Non-pigmented ciliary epithelial cell (primary cell): ENCODE measurements at regions not wholly inside any gene's neighbourhood (a gene's known extent, or its start where the extent isn't known, plus 50 kb on each side); places are given as distances from the start of the nearest gene placed in this dataset.

Source experiments
- DNase-seq: peaks from one replicate; pipeline ENCODE4 v3.0.0-alpha.2; 2010; ENCODE audit warnings: low read depth

DNA sequence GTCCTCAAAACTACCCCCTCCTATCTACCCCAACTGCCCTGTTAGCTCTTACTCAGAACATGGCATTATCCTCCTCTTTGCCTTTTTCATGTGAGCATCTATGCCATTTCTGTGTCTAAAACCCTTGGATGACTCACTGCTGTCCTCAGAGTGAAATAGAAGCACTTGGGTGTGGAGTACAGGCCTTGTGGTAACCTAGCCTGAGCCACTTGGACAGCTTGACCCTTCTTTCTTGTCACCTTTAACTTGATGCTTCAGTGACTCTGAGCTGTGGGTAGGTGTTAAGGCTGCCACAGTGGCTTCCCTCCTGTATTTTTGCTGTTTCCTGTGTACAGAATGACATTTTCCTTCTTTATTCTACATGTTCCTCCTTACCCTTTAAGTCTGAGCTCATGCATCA lies 391.4 kb downstream of the SH3GL2 start:
- DNase-seq, result no peak

DNA sequence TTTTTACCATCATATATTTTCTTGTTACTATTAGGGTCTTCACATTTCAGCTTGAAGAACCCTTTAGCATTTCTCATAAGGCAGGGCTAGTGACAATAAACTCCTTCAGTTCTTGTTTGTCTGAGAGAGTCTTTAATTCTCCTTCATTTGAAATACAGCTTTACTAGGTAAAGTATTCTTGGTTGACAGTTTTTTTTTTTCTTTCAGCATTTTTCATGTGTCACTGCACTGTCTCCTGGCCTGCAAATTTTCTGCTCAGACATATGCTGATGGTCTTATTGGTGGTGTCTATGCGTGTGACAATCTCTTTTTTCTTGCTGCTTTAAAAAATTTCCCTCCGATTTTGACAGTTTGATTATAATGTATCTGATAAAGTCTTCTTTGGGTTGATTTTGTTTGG lies 399.9 kb downstream of the SH3GL2 start:
- DNase-seq, result no peak

DNA sequence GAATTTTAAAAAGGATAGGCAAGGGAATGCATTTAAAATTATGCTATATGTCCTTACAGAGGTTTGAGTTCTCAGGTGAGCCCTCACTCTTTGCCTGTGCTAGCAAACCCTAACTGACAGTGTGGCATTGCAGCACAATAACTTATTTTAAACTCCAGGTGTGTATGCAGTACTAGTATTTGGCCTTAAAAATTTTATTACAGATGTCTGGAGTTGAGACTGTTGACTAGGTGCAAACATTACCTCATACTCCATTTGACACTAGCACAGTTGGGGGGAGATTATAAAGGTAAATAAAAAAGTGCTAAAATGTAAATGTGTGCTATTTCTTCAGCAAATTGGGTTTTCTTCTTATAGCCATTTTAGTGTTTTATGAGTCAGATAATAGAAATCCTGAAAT lies 407.7 kb downstream of the SH3GL2 start:
- no peak for DNase-seq

DNA sequence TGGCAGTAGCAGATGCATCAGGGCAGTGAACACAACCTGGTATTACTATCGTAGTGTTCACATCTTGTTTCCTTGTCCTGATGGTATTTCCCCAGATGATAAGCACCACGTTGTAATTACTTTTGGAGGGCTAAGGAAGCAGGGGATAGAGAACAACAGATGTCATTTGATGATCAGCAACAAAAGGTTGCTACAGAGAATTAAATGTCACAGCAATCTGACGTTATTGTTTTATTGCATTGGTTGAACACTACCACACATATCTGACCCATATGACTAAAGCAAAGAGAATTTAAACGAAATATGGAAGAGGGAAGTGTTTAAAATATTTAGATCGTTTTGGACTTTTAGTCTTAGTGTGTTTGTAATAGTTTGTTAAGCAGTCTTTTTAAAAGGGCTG lies 408.3 kb downstream of the SH3GL2 start:
- DNase-seq, result no peak

DNA sequence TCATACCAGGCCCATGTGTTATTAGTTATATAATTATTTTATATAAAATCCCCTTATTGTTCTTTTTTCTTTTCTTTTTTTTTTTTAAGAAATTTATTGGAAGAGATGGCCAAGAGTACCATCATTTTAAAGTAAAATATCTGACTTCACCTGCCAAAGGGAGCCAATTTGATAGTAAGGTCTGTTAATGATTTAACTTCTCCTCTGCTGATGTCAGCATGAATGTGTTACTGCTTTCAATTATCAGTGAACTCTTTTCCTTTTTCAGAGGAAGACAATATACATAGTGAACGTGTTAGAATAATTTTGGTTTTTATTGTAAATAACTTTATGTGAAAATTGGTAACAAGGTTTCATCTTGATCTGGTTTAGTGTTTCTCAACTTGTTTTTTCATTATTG lies 409.6 kb downstream of the SH3GL2 start:
- no peak for DNase-seq

DNA sequence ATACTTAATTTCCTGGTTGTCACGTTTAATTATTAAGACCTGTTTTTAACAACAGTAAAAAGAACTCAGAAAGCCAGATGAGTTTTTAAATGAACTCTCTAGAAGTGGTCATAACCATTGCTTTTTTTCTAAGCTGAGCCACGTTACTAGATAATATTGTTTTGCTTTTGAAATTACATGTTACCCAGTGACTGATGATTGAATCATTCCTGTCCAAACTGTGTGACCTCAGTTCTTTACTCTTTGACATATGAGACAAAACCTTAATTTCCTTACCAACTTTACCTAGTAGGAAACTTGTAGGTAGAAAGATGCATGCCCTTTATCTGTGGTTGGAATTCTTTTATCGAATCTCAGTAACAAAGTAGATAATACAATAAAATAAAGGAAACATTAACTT lies 411.7 kb downstream of the SH3GL2 start:
- DNase-seq, result no peak

DNA sequence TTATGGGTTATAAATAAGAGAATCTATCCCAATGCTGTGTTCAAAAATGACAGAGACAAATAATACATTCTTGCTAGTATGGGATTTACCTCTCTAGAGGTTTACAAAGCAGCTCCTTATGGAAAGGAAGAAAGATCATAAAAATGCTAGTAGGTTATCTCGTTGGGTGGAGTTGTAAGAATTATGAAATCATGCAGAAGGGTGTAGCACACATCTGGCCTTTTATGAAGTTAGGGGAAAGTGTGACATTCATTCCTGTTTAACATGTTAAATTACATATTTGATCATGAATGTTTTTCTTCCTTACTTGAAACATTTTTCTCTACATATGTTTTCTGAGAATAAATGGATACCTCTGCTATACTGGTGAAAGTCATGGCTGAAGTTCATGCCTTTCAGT lies 414.2 kb downstream of the SH3GL2 start:
- no peak for DNase-seq

DNA sequence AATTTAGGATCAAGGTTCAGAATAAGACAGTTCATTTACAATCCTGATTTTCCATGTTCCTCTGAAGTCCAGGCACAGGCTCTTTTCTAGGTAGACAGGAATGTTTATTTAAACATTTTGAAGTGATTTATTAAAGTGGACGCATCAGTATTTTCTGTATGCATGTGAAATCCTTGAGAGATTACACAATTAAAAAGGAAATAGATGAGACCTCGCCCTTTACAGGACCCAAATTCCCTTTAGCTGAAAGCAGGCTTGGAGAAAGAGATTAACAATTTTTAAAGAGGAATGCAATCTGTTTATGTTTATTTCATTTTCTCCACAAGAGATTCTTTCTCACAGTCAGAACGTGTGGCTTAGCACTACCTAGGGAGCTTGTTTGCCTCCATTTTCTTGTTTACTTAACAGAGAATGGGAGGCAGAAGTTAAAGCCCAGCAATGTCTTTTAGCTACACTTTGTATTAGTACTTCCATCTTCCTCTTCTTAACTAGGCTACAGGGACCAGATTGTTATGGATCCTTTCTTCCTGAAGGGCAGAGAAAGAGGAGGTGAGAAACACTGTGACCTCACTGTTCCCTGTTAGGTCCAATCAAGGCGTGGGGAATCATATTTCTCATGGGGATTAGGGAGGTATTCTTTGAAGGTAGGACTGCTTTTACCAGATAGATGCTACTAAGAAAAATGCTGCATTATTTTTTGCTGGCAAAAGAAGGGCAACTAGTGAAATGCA lies 416.0 kb downstream of the SH3GL2 start:
- no peak for DNase-seq

DNA sequence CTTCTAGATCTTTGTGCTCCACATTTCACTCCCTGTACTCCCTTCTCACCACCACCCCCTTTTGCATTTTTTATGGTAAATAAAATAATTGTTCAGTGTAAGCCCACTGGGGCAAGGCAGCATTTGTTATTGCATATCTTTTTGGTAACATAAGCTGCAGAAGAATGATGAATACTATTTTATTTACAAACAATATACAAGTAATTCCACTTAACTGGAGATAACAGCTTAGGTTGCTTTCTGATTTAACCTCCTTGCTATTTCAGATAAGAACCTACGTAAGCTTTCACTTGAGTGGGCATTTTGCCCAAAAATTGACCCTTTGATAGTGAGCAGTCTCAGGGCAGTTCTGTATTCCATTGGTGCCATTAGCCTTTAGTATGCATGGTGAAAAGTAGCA lies 417.9 kb downstream of the SH3GL2 start:
- no peak for DNase-seq

DNA sequence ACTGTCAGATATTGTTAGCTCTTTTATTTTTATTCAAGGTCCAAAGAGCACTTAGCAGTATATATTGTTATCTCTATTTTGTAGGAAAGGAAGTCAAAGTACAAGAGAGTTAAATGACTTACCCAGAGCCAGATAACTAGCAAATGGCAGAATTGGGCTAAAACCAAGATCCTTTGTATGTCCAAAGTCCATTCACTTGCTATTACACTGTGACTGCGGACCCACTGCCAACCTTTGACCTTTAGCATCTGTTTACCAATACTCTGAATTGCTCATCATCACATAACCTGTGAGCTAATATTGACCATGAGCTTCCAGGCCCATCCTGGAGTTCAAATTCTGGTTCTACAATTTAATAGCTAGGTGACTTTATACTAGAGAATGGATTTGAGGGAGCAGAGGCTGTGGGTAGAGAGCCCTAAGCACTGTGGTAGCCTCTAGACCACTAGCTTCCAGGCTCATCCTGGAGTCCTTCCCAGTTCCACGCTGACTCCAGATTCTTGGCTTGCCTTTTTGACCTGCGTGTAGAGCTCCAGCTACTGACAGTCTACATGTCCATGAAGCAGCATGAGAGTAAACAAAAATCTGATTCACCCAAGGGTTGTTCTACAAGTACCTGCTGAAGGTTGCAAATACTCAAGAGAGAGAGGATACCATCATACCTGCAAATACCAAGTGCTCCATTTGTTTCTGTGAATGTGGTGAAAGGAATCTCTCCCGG lies 424.0 kb downstream of the SH3GL2 start:
- no peak for DNase-seq

DNA sequence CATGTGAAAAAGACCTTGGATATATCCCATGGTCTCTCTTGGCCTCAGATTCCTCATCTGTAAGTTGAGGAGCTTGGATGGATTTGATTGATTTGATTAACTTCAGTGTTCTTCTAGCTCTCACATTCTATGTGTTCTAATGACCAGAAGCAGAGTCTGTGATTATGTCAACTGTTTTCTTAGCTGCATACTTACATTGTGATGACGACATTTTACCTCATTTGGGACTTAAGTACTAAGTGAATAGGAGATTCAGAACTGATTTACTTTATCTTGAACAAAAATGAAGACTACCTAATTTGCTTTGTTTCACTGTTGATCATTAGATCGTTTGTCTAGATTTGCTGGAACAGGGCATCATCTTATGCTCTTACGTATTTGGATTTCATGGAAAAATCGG lies 427.7 kb downstream of the SH3GL2 start:
- no peak for DNase-seq

DNA sequence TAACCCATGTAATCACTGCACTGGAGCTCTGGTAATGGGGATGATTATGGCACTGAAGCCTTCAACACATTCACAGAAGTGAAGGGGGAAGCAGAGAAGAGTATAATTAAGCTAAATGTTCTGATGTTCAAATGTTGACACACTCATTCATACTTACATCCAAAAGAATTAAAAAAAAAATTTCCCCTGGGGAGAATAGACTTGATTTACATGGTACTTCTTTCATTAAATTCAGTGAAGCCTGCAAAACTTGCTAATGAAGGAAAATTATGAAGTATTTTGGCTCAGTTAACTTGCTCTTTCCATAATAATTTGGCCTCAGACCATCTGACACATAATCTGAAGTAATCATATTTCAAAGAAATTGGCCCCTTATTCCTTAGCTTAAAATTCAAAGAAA lies 428.8 kb downstream of the SH3GL2 start:
- no peak for DNase-seq

DNA sequence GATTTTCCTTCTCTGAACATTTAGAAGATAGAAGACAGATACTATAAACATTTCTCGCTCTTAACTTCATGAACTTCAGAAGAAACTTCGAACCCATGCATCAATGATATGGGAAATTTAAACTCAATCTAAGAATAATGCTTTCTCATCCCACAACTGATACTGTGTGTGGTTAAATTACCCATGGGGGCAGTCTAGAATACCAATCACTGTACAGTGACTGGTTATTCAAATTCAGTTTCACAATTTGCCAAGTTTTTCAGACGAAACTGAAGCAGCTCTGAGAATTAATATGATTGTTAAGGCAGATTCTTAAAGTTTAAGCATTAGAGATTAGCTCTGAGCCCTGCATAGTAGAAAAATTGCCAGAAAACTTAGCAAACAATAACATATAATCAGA lies 431.0 kb downstream of the SH3GL2 start:
- DNase-seq, result no peak

DNA sequence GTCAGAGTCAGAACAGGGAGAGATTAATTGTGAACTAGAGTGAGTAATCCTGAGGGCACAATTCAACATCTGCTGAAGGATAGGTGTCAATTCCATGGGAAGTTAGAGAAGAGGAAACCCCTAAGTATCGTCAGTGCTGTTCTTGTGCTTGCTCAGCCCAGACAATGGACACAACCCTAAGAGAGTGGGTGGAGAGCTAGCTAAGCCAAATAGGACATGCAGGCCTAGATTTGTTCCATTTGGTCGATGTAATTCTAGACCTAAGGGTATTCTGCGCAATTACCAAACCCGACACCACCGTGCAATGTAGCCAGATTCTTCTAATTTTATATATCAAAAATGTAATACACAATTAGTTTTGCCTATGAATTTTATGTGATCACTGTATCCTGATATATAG lies 431.6 kb downstream of the SH3GL2 start:
- no peak for DNase-seq

DNA sequence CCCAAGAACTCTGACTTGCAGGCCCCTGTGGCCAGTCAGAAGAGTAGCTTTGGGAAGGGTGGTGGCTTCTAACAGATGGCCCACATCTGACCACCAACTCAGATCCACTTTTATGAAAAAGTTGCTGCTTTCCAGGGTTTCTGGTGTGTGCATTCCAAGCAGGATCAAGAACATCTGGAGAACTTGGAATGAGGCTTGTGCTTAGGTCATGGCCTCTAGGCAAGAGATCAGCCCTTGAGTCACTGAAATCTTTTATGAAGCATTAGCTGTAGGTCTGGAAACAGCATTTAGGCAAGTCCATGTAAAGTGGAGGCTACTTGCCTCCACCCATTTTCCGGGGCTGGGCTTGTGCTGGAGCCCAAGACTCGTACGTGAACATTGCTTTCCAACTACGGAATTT lies 433.3 kb downstream of the SH3GL2 start:
- DNase-seq, result no peak

DNA sequence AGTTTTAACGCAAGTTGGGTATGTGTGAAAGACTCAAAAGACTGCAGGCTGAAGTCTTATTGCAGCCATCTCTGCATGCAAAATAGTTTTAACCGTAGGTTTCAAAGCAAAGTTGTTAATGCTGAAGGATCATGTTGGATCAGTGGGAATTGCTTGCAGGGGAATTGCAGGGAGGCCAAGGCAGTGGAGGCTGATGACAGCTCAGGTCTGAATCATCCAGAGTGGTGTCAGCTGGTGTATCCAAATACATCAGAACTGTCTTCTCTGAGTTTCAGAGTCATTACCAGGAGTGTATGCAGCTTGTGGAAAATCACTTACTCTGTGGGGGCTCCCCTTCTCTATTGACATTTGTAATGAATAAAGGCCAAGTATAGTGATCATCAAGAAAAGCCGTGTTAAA lies 435.7 kb downstream of the SH3GL2 start:
- DNase-seq, result no peak

DNA sequence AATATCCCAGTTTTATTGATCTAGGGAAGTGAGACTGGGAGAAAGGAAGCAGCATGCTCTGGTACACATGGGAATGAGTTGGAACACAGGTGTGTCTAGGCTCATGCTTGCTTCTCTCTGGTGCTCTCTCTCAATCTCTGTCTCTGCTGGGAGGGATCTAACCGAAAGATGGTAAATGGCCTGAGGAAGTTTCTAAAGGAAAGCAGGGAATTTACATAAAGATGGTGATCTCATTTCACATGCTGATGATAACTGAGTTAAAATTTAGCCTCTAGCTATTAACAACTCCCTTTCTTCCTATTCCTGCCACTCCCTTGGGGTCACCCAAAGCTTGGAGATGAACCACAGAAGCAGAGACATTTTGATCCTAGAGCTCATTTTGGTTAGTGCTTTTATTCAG lies 436.2 kb downstream of the SH3GL2 start:
- DNase-seq, result no peak

DNA sequence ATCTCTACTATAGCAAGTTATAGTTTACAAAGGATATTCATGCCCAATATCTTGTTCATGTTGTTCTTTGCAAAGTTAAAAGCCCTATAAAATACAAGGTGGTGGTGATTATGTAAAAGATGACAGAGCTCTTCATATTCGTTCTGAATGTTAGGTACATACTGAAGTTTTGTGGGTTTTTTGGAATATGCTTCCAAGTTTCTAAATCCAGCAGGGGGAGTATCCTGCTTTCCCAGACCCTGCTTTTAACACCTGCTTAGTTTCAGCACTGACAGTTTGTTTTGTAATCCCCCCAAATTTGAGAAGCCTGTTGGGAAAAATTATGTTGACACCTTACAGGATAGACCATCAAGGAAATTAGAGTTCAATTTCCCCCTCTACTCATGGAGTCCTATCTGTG lies 438.3 kb downstream of the SH3GL2 start:
- DNase-seq, result no peak

DNA sequence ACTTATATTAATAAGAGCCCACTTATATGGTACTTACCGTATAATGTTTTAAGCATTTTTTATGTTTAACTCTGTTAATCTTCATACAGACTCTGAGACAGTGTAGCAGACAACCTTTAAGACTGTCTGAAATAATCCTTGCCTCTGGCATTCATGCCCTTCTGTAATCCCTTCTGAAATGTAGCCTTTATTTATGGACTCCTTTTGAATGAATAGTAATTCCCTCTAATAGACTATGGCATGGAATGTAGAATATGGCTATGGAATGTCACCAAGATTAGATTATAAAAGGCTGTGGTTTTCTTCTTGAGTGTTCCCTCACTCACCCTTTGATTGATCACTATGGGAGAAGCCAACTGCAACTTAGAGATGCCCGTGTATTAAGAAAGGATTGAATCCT lies 439.4 kb downstream of the SH3GL2 start:
- no peak for DNase-seq

DNA sequence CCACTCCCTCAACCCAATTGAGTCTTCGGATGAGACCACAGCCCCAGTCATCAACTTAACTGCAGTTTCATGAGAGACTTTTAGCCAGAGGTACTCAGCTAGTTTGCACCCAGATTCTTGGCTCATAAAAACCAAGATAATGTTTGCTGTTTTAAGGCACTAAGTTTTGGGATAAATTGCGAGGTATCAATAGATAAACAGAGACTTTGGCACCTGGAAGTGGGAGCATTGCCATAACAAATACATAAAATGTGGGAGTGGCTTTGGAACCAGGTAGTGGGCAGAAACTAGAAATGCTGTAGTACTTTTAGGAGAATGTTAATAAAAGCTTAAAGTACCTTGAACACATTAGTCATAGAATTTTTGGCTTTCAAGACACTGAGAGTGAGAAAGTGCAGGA lies 439.8 kb downstream of the SH3GL2 start:
- DNase-seq, result no peak

DNA sequence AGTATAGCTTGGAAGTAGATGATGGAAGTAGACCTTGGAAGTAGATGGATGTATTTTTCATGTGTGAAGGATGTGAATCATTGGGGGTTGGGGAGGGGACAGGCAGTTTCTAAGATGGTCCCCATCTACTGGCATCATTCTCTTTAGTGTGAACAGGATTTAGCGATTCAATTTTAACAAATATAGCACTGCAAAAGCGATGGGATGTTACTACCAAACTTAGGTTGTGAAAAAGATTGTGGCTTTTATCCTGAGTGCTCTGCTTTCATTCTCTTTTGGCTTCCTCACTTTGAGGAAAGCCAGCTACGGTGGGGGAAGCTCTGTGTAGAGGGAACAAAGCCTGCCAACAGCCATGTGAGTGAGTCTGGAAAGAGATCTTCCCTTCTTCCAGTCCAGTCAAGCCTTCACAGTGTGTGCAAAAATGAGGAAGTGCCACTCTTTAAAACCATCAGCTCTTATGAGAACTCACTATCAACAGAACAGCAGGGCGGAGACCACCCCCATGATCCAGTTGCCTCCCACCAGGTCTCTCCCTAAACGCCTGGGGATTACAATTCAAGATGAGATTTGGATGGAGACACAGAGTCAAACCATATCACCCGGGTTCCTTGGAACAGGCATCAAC lies 441.4 kb downstream of the SH3GL2 start:
- no peak for DNase-seq

DNA sequence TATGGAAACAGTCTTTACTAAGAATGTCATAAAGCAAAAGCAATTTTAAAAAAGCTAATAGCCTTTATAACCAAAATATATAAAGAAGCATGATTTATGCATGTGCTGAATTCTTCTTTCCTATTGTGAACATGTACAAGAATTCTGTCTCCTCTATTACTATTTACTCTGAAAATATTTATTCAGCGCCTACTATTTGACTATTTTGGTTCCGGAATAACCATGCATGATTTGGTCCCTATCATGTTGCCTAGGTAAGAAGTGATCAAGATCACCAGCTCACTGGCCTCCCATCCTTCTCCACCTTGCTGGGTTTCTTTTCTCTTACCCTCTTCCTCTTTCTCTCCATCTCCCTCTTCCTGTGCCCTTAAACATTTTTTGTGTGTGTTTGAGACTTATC lies 443.8 kb downstream of the SH3GL2 start:
- no peak for DNase-seq

DNA sequence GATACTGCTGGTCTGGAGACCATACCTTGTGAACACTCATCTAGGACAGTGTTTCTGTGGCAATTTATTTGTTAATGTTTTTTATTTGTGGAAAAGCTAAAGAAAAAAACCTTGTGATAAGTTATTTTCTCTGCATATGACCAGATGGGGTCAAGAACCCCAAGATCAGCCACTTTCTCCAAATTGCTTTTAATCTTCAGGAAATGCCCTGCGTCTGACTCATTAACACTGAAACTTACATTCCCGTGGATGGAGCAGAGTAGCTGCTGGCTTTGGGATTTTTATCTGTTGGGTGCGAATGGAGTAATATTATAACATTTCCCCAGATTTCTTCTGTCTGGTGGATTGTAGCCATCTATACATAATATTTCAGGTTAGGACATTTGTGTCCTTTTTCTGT lies 444.5 kb downstream of the SH3GL2 start:
- DNase-seq, result no peak

DNA sequence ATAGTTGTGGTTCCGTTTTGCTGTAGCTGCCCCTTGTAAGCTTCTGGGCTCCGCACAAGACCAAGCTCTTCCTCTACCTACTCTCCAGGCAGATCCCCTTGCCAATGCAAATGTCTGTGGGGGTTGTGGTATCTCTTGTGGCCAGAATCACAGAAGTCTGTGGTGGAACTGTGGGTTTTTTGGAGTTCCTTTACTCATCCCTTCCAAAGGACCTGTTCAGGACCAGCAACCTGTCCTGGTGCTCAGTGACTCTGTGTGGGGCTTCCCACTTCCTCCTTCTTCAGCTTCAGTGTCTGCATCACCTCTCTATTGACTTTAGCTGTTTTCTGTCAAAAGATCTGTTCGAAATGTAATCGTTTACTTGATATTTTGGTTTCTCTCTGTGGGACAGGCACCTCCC lies 441.3 kb upstream of the ADAMTSL1 start:
- DNase-seq, result no peak
